Lower leg skin (tissue), 4 donors: ENCODE measurements at regions not wholly inside any gene's neighbourhood (a gene's known extent, or its start where the extent isn't known, plus 50 kb on each side); places are given as distances from the start of the nearest gene placed in this dataset.

ENCODE experiments used
- DNase-seq, 2 donors: peaks; one replicate each; pipeline ENCODE4 v3.0.0-alpha.2; 2019; ENCODE audit warnings: low spot score in 2 of 2
- H3K4me3 ChIP-seq: fragments of 200-600 bp; sonication (generic); 2 replicates; pipeline ENCODE4 v1.5.1; 2017; ENCODE audit warnings: mild to moderate bottlenecking, low read depth; ENCODE audit not compliant: poor library complexity, severe bottlenecking
- POLR2A ChIP-seq, 2 donors: fragments of 450-650 bp; IDR thresholded peaks; one replicate each; pipeline ENCODE4 v1.6.1; 2016 to 2017; ENCODE audit warnings: antibody characterized with exemption in 2 of 2, mild to moderate bottlenecking in 1 of 2, moderate library complexity in 1 of 2
- WGBS, 2 donors: methylation state at CpG; one replicate each; pipeline ENCODE4 v1.1.5; 2018; 5-methylcytosine and 5-hydroxymethylcytosine counted together
- intact Hi-C: fragments of 100-400 bp; cut with DNase I; formaldehyde crosslinking; loops from one replicate; pipeline ENCODE4 v1.15.0; 2023; ENCODE audit warnings: low total_unique reads
- TF ChIP-seq, protein P1 (sequence below), 3 donors: fragments of 450-650 bp; IDR thresholded peaks; one replicate each; pipeline ENCODE4 v1.5.1; 2016; ENCODE audit warnings: antibody characterized with exemption in 3 of 3, mild to moderate bottlenecking in 3 of 3, moderate library complexity in 2 of 3

DNA sequence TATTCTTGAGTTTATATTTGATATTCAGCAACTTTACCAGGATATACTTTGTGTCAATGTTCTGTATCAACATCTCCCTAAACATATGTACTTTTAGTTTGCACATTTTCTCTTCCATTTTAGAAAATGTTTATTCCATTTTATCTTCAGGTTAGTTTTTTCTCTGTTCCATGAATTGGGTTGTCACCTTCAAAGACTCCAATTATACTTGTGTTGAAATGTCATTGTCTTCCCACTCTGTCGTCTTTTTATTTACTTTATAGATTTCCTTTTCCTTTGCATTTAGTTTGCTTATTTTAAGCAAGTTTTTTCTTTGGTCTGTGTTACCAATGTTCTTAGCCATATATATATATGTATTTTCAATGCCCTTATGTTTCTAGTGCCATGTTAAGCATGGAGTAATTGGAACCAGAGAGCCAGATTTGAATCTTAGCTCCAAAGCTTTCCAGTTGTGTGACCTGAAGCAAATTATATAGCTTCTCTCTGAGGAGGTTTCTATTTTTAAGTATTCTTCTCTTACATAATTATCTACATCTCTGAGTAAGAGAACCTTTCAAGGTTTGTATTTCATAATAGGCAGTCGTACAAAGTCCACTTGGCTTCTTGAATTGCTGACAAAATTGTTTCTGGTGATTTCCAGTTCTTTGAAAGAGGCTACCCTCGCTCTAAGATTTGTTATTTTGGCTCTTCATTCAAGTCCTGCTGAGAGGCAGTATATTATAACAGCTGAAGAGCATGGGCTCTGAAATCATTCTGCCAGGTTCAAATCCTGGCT lies 85.8 kb upstream of the DYRK2 start:
- WGBS, 2 donors: 73 to 76% methylated on average over 3 of the region's 3 CpGs
- DNase-seq: no peak
- intact Hi-C loops: no loop called here
- TF ChIP-seq POLR2A (IDR thresholded peaks at IDR 0.05): no peak
- TF ChIP-seq, protein P1, sequence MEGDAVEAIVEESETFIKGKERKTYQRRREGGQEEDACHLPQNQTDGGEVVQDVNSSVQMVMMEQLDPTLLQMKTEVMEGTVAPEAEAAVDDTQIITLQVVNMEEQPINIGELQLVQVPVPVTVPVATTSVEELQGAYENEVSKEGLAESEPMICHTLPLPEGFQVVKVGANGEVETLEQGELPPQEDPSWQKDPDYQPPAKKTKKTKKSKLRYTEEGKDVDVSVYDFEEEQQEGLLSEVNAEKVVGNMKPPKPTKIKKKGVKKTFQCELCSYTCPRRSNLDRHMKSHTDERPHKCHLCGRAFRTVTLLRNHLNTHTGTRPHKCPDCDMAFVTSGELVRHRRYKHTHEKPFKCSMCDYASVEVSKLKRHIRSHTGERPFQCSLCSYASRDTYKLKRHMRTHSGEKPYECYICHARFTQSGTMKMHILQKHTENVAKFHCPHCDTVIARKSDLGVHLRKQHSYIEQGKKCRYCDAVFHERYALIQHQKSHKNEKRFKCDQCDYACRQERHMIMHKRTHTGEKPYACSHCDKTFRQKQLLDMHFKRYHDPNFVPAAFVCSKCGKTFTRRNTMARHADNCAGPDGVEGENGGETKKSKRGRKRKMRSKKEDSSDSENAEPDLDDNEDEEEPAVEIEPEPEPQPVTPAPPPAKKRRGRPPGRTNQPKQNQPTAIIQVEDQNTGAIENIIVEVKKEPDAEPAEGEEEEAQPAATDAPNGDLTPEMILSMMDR (IDR thresholded peaks at IDR 0.05): no peak
- no peak overlapping the region for H3K4me3 ChIP-seq

DNA sequence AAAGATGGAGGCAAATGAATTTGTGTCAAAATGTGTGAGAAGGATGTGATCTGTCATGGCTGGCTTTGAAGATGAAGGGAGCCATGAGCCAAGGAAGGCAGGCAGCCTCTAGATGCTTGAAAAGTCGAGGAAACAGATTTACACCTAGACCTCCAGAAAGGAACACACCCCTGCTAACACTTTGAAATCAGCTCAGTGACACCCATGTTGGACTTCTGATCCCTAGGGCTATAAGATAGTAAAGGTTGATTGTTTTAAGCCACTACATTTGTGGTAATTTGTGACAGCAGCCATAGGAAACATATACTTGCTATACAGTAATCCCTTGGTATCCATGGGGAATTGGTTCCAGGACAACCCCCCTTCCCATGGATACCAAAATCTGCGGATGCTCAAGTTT lies 80.5 kb upstream of the DYRK2 start:
- no peak for DNase-seq
- intact Hi-C loops: no loop called here
- no peak overlapping the region for H3K4me3 ChIP-seq
- 69 to 73% methylated on average over 2 of the region's 2 CpGs for WGBS, 2 donors
- no peak for TF ChIP-seq POLR2A (IDR thresholded peaks at IDR 0.05)
- TF ChIP-seq, protein P1 (IDR thresholded peaks at IDR 0.05): no peak

DNA sequence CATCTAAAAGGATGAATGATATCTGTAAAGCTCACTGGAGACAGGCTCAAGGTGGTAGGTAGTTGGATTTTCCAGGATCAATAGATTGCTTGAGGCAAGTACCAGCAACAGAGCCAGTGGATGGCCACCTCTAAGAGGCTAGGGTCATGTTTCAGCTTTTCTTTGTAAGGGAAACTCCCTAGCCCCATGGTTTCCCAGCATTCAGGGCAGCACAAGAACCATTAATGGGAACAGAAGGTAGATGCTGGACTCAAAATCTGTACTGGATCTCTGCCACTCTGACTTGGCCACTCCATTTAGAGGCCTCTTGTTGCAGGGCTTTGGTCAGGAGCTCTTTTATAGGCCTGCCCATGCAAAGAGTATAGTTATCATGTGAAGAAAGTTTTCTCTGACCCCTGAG lies 76.1 kb upstream of the DYRK2 start:
- DNase-seq: no peak
- intact Hi-C loops: no loop called here
- no peak overlapping the region for H3K4me3 ChIP-seq
- no peak for TF ChIP-seq POLR2A (IDR thresholded peaks at IDR 0.05)
- TF ChIP-seq, protein P1 (IDR thresholded peaks at IDR 0.05): no peak

DNA sequence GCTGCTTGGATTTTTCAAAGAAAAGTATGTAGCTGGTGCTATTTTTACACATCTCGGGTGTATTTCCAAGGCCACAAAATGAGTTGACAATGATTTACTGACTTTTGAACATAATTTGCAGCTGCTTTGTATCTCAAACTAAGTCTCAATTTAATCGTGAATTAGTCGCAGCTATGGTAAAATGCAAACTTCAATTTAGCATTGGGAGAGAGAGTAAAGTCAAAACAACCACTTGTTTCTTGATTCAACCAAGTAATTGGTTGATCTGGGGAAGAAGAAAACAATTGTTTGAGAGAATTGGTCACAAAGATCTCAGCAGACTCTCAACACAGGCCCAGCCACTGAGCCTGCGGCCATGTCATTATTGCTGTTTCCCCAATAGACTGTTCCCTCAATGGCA lies 75.0 kb upstream of the DYRK2 start:
- intact Hi-C loops: no loop called here
- 78 to 84% methylated on average over 4 of the region's 4 CpGs for WGBS, 2 donors
- H3K4me3 ChIP-seq: no peak overlapping the region
- no peak for TF ChIP-seq POLR2A (IDR thresholded peaks at IDR 0.05)
- TF ChIP-seq, protein P1 (IDR thresholded peaks at IDR 0.05): no peak
- DNase-seq: no peak

DNA sequence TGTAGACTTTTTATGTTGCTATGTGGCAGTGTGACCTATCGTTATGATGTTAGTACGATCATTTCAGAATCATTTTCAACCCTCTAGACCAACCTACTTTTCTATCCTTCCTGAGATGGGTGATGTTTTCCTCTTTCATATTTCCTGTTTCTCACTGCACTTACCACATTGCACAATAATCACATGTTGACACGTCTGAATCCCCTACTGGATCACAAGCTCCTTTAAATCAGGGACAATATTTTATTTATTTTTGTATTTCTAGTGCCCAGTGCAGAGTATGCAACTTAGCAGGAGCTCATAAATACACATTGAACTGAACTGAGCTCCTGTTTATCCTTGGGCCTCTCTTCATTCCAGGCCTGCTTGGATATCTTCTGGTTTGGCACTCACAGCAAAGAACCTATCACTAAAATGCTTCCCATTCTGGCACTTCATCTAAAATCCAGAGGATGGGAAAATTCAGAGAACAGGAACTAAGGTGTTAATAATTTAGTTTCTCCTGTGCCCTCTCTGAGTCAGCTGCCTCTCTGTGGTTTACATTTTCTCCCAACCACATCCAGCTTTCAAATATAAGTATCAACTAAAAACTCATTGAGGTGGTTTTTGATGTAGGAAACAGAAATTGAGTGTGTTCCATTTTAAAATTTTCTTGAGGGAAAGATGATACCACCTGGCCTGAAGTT lies 69.4 kb upstream of the DYRK2 start:
- TF ChIP-seq, protein P1 (IDR thresholded peaks at IDR 0.05): no peak
- no peak for TF ChIP-seq POLR2A (IDR thresholded peaks at IDR 0.05)
- intact Hi-C loops: no loop called here
- no peak for DNase-seq
- no peak overlapping the region for H3K4me3 ChIP-seq
- 78% methylated on average over 3 of the region's 3 CpGs for WGBS, 2 donors
